HepG2 (cell line): ENCODE measurements at regions not wholly inside any gene's neighbourhood (a gene's known extent, or its start where the extent isn't known, plus 50 kb on each side); places are given as distances from the start of the nearest gene placed in this dataset.

Experiments
- ATAC-seq: fragments of 200-7000 bp; cut with Tn5 transposase; 3 replicates; pipeline ENCODE4 v1.9.1; 2020; ENCODE audit warnings: mild to moderate bottlenecking, moderate library complexity
- BruUV-seq: library from RNA; stranded (reverse); fragments of 400-500 nt; replicated peaks from 2 replicates; lab custom pipeline; 2021; lab: Mats Ljungman, UMichigan
- CTCF ChIA-PET: fragments of 300-600 bp; formaldehyde crosslinking; extraction: SDS; loops from one replicate; lab custom pipeline; 2021; ENCODE audit warnings: low total read pairs, inconsistent platforms, low intra/inter-chr PET ratio; lab: Yijun Ruan, JAX
- POLR2A ChIA-PET: fragments of 350-600 bp; sonication (Branson Sonifier 250); formaldehyde crosslinking; loops from one replicate; lab custom pipeline; 2020; ENCODE audit warnings: antibody characterized with exemption, inconsistent platforms; lab: Yijun Ruan, JAX
- DNase-seq: peaks from one replicate; pipeline ENCODE4 v3.0.0-alpha.2; 2015; ENCODE audit warnings: low spot score
- FAIRE-seq: peaks from 3 replicates; lab custom pipeline; 2011; peaks lifted over from hg19 to GRCh38; lab: Jason Lieb, UNC
- H2AFZ ChIP-seq: one replicate; pipeline ENCODE4 v1.6.1; 2011; ENCODE audit warnings: low read length, inconsistent platforms
- H3K27ac ChIP-seq: fragments of 300-600 bp; 3 replicates; pipeline ENCODE4 v1.8.0; 2011; ENCODE audit warnings: mixed run types, mild to moderate bottlenecking, mixed read lengths, low read length, inconsistent platforms; ENCODE audit not compliant: insufficient read depth; ENCODE audit errors: extremely low read length
- H3K27me3 ChIP-seq, 2 experiments: fragments of 200-600 bp in 1 of 2; 2 replicates in 1 of 2; 3 replicates in 1 of 2; pipeline versions ENCODE4 v1.6.0 to v1.8.0; 2011; ENCODE audit warnings: low read length in 2 of 2, mild to moderate bottlenecking in 2 of 2, moderate library complexity in 2 of 2, inconsistent platforms in 1 of 2; ENCODE audit not compliant: insufficient read depth in 2 of 2, control insufficient read depth in 1 of 2
- H3K36me3 ChIP-seq, 2 experiments: fragments of 200-600 bp in 1 of 2; replicated peaks in 1 of 2; 2 replicates in 1 of 2; 3 replicates in 1 of 2; pipeline versions ENCODE4 v1.5.1 to v1.8.0; 2011; ENCODE audit warnings: low read length in 2 of 2, inconsistent platforms in 1 of 2; ENCODE audit not compliant: insufficient read depth in 2 of 2, control insufficient read depth in 1 of 2
- H3K4me1 ChIP-seq: 2 replicates; pipeline ENCODE4 v1.5.1; 2012; ENCODE audit warnings: low read length, inconsistent platforms; ENCODE audit not compliant: insufficient read depth
- H3K4me2 ChIP-seq: 2 replicates; pipeline ENCODE4 v1.6.0; 2011; ENCODE audit warnings: low read depth, low read length, inconsistent platforms
- H3K4me3 ChIP-seq, 3 experiments: fragments of 200-600 bp in 1 of 3; sonication (generic), shearing (Covaris generic) in 1 of 3; replicated peaks in 1 of 3; 2 replicates each; pipeline ENCODE4 v1.5.1; 2011 to 2016; ENCODE audit warnings: low read length in 3 of 3, inconsistent platforms in 2 of 3, low read depth in 2 of 3, mild to moderate bottlenecking in 2 of 3, control low read depth in 1 of 3, mixed read lengths in 1 of 3; ENCODE audit not compliant: insufficient read depth in 1 of 3
- H3K79me2 ChIP-seq: one replicate; pipeline ENCODE4 v1.6.1; 2011; ENCODE audit warnings: low read length, inconsistent platforms; ENCODE audit not compliant: insufficient read depth
- H3K9ac ChIP-seq: 2 replicates; pipeline ENCODE4 v1.6.0; 2011; ENCODE audit warnings: mild to moderate bottlenecking, low read depth, low read length, inconsistent platforms; ENCODE audit not compliant: insufficient read depth
- H3K9me3 ChIP-seq: 2 replicates; pipeline ENCODE4 v1.5.1; 2012; ENCODE audit warnings: mild to moderate bottlenecking, low read length
- H4K20me1 ChIP-seq: 2 replicates; pipeline ENCODE4 v1.6.0; 2011; ENCODE audit warnings: inconsistent platforms, mild to moderate bottlenecking, low read length, moderate library complexity; ENCODE audit not compliant: insufficient read depth
- AKNA ChIP-seq: sonication (generic); formaldehyde crosslinking; IDR thresholded peaks from 2 replicates; pipeline ENCODE4 v1.4.0; 2020; ENCODE audit warnings: missing genetic modification reagents, borderline replicate concordance
- ATF4 ChIP-seq, 2 experiments: fragments of 450-650 bp in 1 of 2; sonication (generic) in 1 of 2; formaldehyde crosslinking; IDR thresholded peaks; 2 replicates each; pipeline versions ENCODE4 v1.5.0 to v1.8.0; 2020 to 2022; ENCODE audit warnings: mild to moderate bottlenecking in 1 of 2, missing genetic modification reagents in 1 of 2
- BCL6 ChIP-seq: IDR thresholded peaks from 2 replicates; pipeline ENCODE4 v1.6.1; 2016; ENCODE audit warnings: missing genetic modification reagents, missing compliant biosample characterization
- HDAC1 ChIP-seq: sonication (generic); formaldehyde crosslinking; IDR thresholded peaks from 2 replicates; pipeline ENCODE4 v1.5.1; 2020; ENCODE audit warnings: mild to moderate bottlenecking, missing genetic modification reagents
- MAFK ChIP-seq, 2 experiments: IDR thresholded peaks in 1 of 2; conservative IDR thresholded peaks in 1 of 2; 2 replicates each; pipeline ENCODE4 v1.6.1; 2011; ENCODE audit warnings: improper control_type of control experiment in 2 of 2, low read length in 2 of 2
- NR2F2 ChIP-seq: IDR thresholded peaks from 2 replicates; pipeline ENCODE4 v1.6.1; 2012; ENCODE audit warnings: low read depth, inconsistent platforms, borderline replicate concordance
- RORA ChIP-seq: sonication (generic); formaldehyde crosslinking; IDR thresholded peaks from 2 replicates; pipeline ENCODE4 v1.5.0; 2020; ENCODE audit warnings: mild to moderate bottlenecking, missing genetic modification reagents, moderate library complexity
- TBX2 ChIP-seq: sonication (generic); formaldehyde crosslinking; IDR thresholded peaks from 2 replicates; pipeline ENCODE4 v1.5.0; 2020; ENCODE audit warnings: missing genetic modification reagents, mild to moderate bottlenecking, borderline replicate concordance
- WGBS: methylation state at CpG from one replicate; pipeline ENCODE4 v1.1.6; 2017; ENCODE audit warnings: low lambda C conversion rate; 5-methylcytosine and 5-hydroxymethylcytosine counted together
- in situ Hi-C: cut with HindIII; loops from 2 replicates; pipeline ENCODE4 v1.10.0; 2017; ENCODE audit warnings: low pct_unique_long_range_greater_than_20kb; ENCODE audit not compliant: extremely low pct_ligation_motif_present
- intact Hi-C: fragments of 100-400 bp; cut with micrococcal nuclease; formaldehyde crosslinking; loops from one replicate; pipeline ENCODE4 v1.10.0; 2022; ENCODE audit not compliant: unreplicated experiment

GRCh38 chr13:38012096-38012495 lies 142.5 kb upstream of the TRPC4 start:
- no peak overlapping the region for H2AFZ ChIP-seq
- H3K36me3 ChIP-seq: no peaks in the 10 kb centered on the region
- no peaks in the 10 kb centered on the region for H3K27me3 ChIP-seq
- no peaks in the 10 kb centered on the region for H3K79me2 ChIP-seq
- ChIA-PET POLR2A (no interaction called here), CTCF (no interaction called here)
- intact Hi-C loops (no loop called here), in situ Hi-C loops (no loop called here)
- no peak for ATAC-seq
- no peak overlapping the region for H3K4me2 ChIP-seq
- no peak for TF ChIP-seq NR2F2
- TF ChIP-seq ATF4 (CRISPR knock-in tag; IDR thresholded peaks at IDR 0.05): no peak
- no peak for TF ChIP-seq HDAC1 (CRISPR knock-in tag)
- no peak for TF ChIP-seq MAFK (conservative IDR thresholded peaks at IDR 0.05 in 1 of 2, IDR thresholded peaks at IDR 0.05 in 1 of 2; ENCODE audit: low read length in 2 of 2)
- no peak for TF ChIP-seq BCL6
- no peak for TF ChIP-seq AKNA (CRISPR knock-in tag)
- no peak for TF ChIP-seq RORA (CRISPR knock-in tag)
- TF ChIP-seq TBX2: no peak
- H3K9me3 ChIP-seq: peaks cover 6% of the 10 kb centered on the region; the same call in 1 of the 2 replicates
- no peak overlapping the region for H3K4me3 ChIP-seq
- no peaks in the 10 kb centered on the region for H3K4me1 ChIP-seq
- no TSS peak for BruUV-seq
- no peak overlapping the region for H3K9ac ChIP-seq
- no peak for FAIRE-seq
- no peak overlapping the region for H3K27ac ChIP-seq
- WGBS: 69% methylated on average over 4 of the region's 4 CpGs
- DNase-seq: no peak
- no peaks in the 10 kb centered on the region for H4K20me1 ChIP-seq
